GM21528 (cell line): ENCODE measurements at regions not wholly inside any gene's neighbourhood (a gene's known extent, or its start where the extent isn't known, plus 50 kb on each side); places are given as distances from the start of the nearest gene placed in this dataset.
A peak's percentile ranks its signal among the peaks of the same experiment; 100 is the strongest.

Source experiments
- ATAC-seq: cut with Tn5 transposase; IDR thresholded peaks from one replicate; pipeline ENCODE4 v1.9.1; 2021; ENCODE audit warnings: mild to moderate bottlenecking, moderate library complexity; ENCODE audit not compliant: unreplicated experiment, low FRiP score

GRCh38 chr21:35342440-35342839 is 293.3 kb upstream of the RUNX1 start:
- peak; percentile 71 for ATAC-seq

GRCh38 chr21:35340273-35340672 is 291.2 kb upstream of the RUNX1 start:
- ATAC-seq: no peak

- ATAC-seq: no peak
These were observed 290.0 kb upstream of the RUNX1 start for GRCh38 chr21:35338881-35339632.

- no peak for ATAC-seq
These were observed 289.2 kb upstream of the RUNX1 start for GRCh38 chr21:35338281-35338680.

- no peak for ATAC-seq
These were observed 288.5 kb upstream of the RUNX1 start for GRCh38 chr21:35337573-35337972.

GRCh38 chr21:35336534-35336933 is 287.4 kb upstream of the RUNX1 start:
- ATAC-seq: no peak

- no peak for ATAC-seq
These were observed 286.9 kb upstream of the RUNX1 start for GRCh38 chr21:35335951-35336446.

- ATAC-seq: no peak
These were observed 284.9 kb upstream of the RUNX1 start for GRCh38 chr21:35333831-35334618.

GRCh38 chr21:35332841-35333426 is 283.8 kb upstream of the RUNX1 start:
- no peak for ATAC-seq

GRCh38 chr21:35329940-35330660 is 281.0 kb upstream of the RUNX1 start:
- ATAC-seq: no peak

- ATAC-seq: no peak
These were observed 279.9 kb upstream of the RUNX1 start for GRCh38 chr21:35328856-35329455.

GRCh38 chr21:35326677-35327076 is 277.6 kb upstream of the RUNX1 start:
- no peak for ATAC-seq

- no peak for ATAC-seq
These were observed 276.9 kb upstream of the RUNX1 start for GRCh38 chr21:35325953-35326352.

GRCh38 chr21:35324372-35325220 is 275.5 kb upstream of the RUNX1 start:
- ATAC-seq: no peak

- no peak for ATAC-seq
These were observed 274.8 kb upstream of the RUNX1 start for GRCh38 chr21:35323947-35324346.

GRCh38 chr21:35321322-35322200 is 272.5 kb upstream of the RUNX1 start:
- ATAC-seq: no peak

GRCh38 chr21:35319684-35320283 is 270.7 kb upstream of the RUNX1 start:
- no peak for ATAC-seq

GRCh38 chr21:35316933-35317332 is 267.8 kb upstream of the RUNX1 start:
- ATAC-seq: no peak
